ENCODE measurements at regions not wholly inside any gene's neighbourhood (a gene's known extent, or its start where the extent isn't known, plus 50 kb on each side); places are given as distances from the start of the nearest gene placed in this dataset.

DNA sequence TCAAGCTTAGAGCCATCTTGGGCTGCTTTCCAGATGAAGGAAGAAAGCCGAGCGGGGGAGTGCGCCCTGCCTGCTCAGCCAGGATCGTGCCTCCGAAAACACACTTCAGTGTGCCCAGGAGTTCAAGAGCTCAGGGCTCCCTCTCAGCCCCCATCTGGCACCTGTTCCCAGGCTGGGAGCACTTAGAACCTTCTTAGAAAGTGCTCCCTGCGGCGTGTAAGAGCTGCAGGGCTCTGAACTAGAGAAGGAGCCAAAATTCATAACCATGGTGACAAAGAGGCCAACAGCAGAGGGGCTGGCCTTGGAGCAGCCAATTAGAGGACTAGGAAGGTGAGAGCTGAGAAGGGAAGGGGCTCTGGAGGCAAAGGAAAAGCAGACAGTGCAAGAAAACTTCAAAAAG is 59.0 kb upstream of the TNRC6C start:
- no peak for DNase-seq

DNA sequence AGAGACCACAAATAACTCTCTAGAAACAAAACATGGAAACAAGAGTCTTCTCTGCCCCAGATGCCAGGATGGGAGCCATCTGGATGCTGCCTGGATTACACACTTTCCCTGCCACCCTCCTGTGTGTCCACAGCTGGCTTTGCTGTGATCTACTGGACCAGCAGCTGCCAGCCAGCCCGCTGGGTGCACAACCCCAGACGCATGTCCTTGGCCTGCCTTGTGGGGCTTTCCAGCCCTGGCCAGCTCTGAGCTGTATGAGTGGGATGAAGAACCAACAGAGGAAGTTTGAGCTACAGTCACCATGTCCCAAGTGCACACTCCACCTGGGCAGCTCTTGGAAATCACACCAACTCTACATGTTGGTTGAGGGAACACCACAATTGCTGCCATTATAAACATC is 57.0 kb upstream of the TNRC6C start:
- no peak for DNase-seq

DNA sequence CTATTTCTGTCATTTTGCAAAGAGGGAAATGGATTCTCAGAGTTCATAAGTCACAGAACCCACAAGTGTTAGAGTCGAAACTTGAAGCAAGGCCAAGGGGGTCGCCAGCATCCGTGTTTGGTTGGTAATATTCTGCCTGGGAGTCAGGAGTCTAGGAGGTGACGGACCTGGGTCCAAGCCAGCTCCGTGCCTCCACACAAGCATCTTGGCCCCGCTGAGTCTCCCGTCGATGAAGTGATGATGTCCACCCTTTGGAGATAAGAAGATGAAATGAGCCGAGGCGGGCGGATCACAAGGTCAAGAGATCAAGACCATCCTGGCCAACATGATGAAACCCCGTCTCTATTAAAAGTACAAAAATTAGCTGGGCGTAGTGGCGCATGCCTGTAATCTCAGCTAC is 53.2 kb upstream of the TNRC6C start:
- DNase-seq: no peak

DNA sequence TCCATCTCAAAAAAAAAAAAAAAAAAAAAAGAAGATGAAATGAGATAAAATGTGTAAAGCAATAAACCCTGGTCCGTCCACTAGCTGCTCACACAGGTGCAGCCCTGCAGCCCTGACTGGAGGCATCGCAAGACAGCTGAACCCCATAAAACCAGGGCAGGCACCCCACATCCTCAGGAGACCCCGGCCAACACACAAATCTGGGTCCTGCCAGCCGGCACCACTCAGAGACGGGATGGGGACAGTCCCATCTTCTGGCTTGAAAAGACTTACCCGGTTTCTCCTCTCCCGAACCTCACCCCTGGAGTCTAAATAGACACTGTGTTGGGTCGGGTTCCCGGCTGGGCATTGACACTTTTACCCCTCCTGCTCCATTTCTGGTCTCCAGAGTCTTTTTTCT is 52.7 kb upstream of the TNRC6C start:
- DNase-seq: no peak

DNA sequence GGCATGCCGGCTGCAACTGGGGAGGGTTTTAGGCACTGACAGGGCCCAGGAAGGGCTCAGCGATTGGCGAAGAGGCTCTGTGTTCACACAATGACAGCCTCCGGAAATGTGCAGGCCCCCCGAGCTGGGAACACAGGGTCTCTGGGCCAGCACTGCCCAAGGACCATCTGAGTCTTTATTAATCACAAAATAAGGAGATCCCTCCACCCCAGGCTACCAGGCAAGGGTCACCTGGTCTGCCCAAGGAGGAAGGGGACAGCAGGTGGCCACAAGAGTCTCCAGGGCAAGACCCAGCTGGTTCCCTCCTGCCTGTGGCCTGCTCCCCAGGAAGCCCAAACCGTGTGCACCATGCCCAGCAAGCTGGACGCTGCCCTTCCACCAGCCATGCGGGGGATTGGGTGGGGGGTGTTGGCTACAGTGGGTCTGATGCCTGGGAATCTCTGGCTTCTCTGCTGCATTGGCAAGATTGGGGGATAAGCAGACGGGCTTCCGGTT is 52.1 kb upstream of the TNRC6C start:
- DNase-seq: no peak

DNA sequence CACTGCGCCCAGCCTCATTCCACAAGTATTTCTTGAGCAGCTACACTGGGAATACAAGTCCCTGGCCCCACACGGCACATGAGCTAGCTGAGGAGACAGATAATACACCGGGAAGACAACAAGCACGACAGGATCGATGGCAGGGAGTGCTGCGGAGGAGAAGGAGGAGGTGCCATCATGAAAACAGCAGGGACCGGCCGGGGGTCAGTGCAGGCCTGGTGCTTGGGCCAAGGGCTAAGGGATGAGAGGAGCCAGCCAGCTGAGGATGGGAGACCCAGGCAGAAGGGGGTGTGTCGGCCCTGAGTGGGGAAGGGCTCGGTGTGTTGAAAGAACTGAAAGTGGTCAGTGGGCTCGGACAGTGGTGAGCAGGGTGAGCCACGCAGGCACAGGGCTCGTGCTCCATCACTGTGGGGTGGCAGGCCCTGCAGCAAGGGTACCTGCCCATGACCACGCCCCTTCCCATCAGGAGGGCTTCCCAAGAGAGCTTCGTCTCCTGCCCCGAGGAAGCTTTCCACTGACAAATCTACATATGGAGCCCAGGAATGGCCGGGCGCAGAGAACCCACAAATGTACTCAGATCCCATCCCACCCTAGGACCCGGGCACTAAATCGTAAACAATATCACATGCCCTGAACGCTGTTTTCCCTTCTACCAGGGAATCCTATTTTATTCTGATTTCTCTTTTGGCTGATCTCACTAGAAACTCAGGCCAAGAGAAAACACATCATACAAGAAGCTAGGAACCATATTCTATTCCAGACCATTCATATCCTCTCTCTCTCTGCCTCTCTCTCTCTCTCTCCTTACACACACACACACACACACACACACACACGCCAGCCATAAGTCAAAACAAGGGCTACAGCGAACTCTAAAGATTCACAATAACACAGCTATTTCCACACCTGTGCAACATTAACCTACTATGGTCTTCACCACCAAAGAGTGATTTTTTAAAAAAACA is 50.7 kb upstream of the TNRC6C start:
- no peak for DNase-seq

DNA sequence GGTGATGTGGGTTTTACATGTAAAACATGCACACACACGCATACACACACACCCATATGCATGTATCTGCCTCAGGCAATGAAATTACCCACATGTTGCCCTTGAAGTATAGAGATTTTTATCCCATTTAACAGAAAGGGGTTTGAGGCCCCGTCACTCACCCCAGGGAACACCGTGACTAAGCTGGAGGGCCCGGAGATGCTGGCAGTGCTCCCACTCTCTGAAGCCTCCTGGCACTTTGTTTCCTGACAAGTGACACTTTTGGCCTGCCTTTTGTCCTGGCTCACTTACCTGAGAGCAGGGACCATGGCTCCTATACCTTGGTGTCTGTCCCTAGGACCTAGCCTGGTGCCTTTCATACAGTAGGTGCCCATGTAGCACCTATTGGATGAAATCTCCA is 50.0 kb upstream of the TNRC6C start:
- no peak for DNase-seq
